ENCODE measurements at regions not wholly inside any gene's neighbourhood (a gene's known extent, or its start where the extent isn't known, plus 50 kb on each side); places are given as distances from the start of the nearest gene placed in this dataset.

GRCh38 chr10:69740126-69740525 is 61.6 kb upstream of the COL13A1 start:
- 78% methylated on average over 2 of the region's 3 CpGs for WGBS
- Histone ChIP-seq H3K27ac (replicated peaks in 1 of 4) (no peak overlapping the region), H3K36me3 (no peaks in the 10 kb centered on the region), H3K4me1 (peaks cover 0 to 5% (median 0%) of the 10 kb centered on the region in 4 donors), H3K4me3 (no peak overlapping the region), H3K9me3 (no peaks in the 10 kb centered on the region), H3K27me3 (peaks cover 0 to 22% (median 0%) of the 10 kb centered on the region in 4 donors)
- intact Hi-C loops (cut with DNase I): no loop called here
- TF ChIP-seq CTCF (IDR thresholded peaks at IDR 0.05): no peak
- TF ChIP-seq POLR2AphosphoS5 (IDR thresholded peaks at IDR 0.05): no peak
- no peak for TF ChIP-seq EP300 (IDR thresholded peaks at IDR 0.05)
- no peak for TF ChIP-seq POLR2A (IDR thresholded peaks at IDR 0.05; ENCODE audit: low read depth)
- DNase-seq (ENCODE audit: extremely low spot score): no peak

DNA sequence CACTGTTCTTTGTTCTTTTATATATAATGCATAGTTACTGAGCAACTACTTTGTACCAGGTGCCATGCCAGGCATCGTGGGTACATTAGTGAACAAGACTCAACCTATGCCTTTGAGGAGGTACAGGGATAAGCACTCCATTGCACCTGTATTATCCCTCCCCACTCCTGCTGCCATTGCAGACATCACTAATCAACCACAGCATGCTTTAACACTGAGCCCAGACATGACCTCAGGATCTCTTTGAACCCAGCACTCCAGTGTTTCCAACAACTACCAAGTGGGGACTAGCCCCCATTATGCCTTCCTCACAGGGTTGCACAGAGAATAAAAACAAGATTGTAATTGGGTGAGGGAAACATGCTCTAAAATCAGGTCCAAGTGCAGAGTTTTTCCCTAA is 60.5 kb upstream of the COL13A1 start:
- H3K9me3 ChIP-seq: no peaks in the 10 kb centered on the region
- no peak for TF ChIP-seq EP300 (IDR thresholded peaks at IDR 0.05)
- TF ChIP-seq CTCF (IDR thresholded peaks at IDR 0.05): no peak
- TF ChIP-seq POLR2AphosphoS5 (IDR thresholded peaks at IDR 0.05): no peak
- no peak for TF ChIP-seq POLR2A (IDR thresholded peaks at IDR 0.05; ENCODE audit: low read depth)
- no peaks in the 10 kb centered on the region for H3K36me3 ChIP-seq
- no peak for DNase-seq (ENCODE audit: extremely low spot score)
- H3K4me3 ChIP-seq: no peak overlapping the region
- peaks cover 0 to 22% (median 0%) of the 10 kb centered on the region in 4 donors for H3K27me3 ChIP-seq
- intact Hi-C loops (cut with DNase I): no loop called here
- peaks cover 0 to 5% (median 0%) of the 10 kb centered on the region in 4 donors for H3K4me1 ChIP-seq
- 100% methylated on average over 1 of the region's 1 CpG for WGBS
- no peak overlapping the region for H3K27ac ChIP-seq (replicated peaks in 1 of 4)

- DNase-seq (ENCODE audit: extremely low spot score): no peak
- TF ChIP-seq POLR2AphosphoS5 (IDR thresholded peaks at IDR 0.05) (no peak), POLR2A (IDR thresholded peaks at IDR 0.05; ENCODE audit: low read depth) (no peak), CTCF (IDR thresholded peaks at IDR 0.05) (no peak), EP300 (IDR thresholded peaks at IDR 0.05) (no peak)
- no peaks in the 10 kb centered on the region for H3K9me3 ChIP-seq
- H3K27ac ChIP-seq (replicated peaks in 1 of 4): no peak overlapping the region
- peaks cover 0 to 22% (median 0%) of the 10 kb centered on the region in 4 donors for H3K27me3 ChIP-seq
- WGBS: 82% methylated on average over 4 of the region's 5 CpGs
- H3K36me3 ChIP-seq: no peaks in the 10 kb centered on the region
- intact Hi-C loops (cut with DNase I): no loop called here
- peaks cover 0 to 5% (median 0%) of the 10 kb centered on the region in 4 donors for H3K4me1 ChIP-seq
- H3K4me3 ChIP-seq: no peak overlapping the region
Measured at GRCh38 chr10:69741671-69742355, 59.9 kb upstream of the COL13A1 start.

GRCh38 chr10:69742356-69742695 is 59.4 kb upstream of the COL13A1 start:
- Histone ChIP-seq H3K9me3 (no peaks in the 10 kb centered on the region), H3K36me3 (no peaks in the 10 kb centered on the region), H3K27ac (replicated peaks in 1 of 4) (no peak overlapping the region), H3K27me3 (peaks cover 0 to 22% (median 0%) of the 10 kb centered on the region in 4 donors), H3K4me1 (peaks cover 0 to 5% (median 0%) of the 10 kb centered on the region in 4 donors), H3K4me3 (no peak overlapping the region)
- intact Hi-C loops (cut with DNase I): no loop called here
- 100% methylated on average over 1 of the region's 1 CpG for WGBS
- DNase-seq (ENCODE audit: extremely low spot score): no peak
- TF ChIP-seq CTCF (IDR thresholded peaks at IDR 0.05) (no peak), POLR2AphosphoS5 (IDR thresholded peaks at IDR 0.05) (no peak), POLR2A (IDR thresholded peaks at IDR 0.05; ENCODE audit: low read depth) (no peak), EP300 (IDR thresholded peaks at IDR 0.05) (no peak)
